ENCODE measurements at regions not wholly inside any gene's neighbourhood (a gene's known extent, or its start where the extent isn't known, plus 50 kb on each side); places are given as distances from the start of the nearest gene placed in this dataset.

- intact Hi-C loops (cut with DNase I), result no loop called here
- DNase-seq (ENCODE audit: low spot score), result no peak
Observed at GRCh38 chr20:11716239-11716944, 201.3 kb upstream of the BTBD3 start.

- intact Hi-C loops (cut with DNase I), result no loop called here
- no peak for DNase-seq (ENCODE audit: low spot score)
Observed at GRCh38 chr20:11716945-11717248, 200.8 kb upstream of the BTBD3 start.

GRCh38 chr20:11717562-11717961 is 200.1 kb upstream of the BTBD3 start:
- intact Hi-C loops (cut with DNase I), result no loop called here
- no peak for DNase-seq (ENCODE audit: low spot score)

- no peak for DNase-seq (ENCODE audit: low spot score)
- intact Hi-C loops (cut with DNase I), result no loop called here
Observed at GRCh38 chr20:11718474-11719094, 199.1 kb upstream of the BTBD3 start.

- DNase-seq (ENCODE audit: low spot score), result no peak
- intact Hi-C loops (cut with DNase I), result no loop called here
Observed at GRCh38 chr20:11719153-11719552, 198.5 kb upstream of the BTBD3 start.

GRCh38 chr20:11721411-11721810 is 196.3 kb upstream of the BTBD3 start:
- no peak for DNase-seq (ENCODE audit: low spot score)

GRCh38 chr20:11724097-11724496 is 193.6 kb upstream of the BTBD3 start:
- intact Hi-C loops (cut with DNase I), result no loop called here
- DNase-seq (ENCODE audit: low spot score), result no peak

More at GRCh38 chr20:11721411-11721810, 196.3 kb upstream of the BTBD3 start:
- intact Hi-C loops (cut with DNase I), result no loop called here

- DNase-seq (ENCODE audit: low spot score), result no peak
- intact Hi-C loops (cut with DNase I), result no loop called here
Observed at GRCh38 chr20:11726026-11726425, 191.7 kb upstream of the BTBD3 start.

- intact Hi-C loops (cut with DNase I), result no loop called here
- DNase-seq (ENCODE audit: low spot score), result no peak
Observed at GRCh38 chr20:11727708-11728107, 190.0 kb upstream of the BTBD3 start.

GRCh38 chr20:11728937-11729336 is 188.8 kb upstream of the BTBD3 start:
- no peak for DNase-seq (ENCODE audit: low spot score)
- intact Hi-C loops (cut with DNase I), result no loop called here

- intact Hi-C loops (cut with DNase I), result no loop called here
- DNase-seq (ENCODE audit: low spot score), result no peak
Observed at GRCh38 chr20:11729806-11730205, 187.9 kb upstream of the BTBD3 start.

GRCh38 chr20:11734431-11734830 is 183.3 kb upstream of the BTBD3 start:
- intact Hi-C loops (cut with DNase I), result no loop called here
- DNase-seq (ENCODE audit: low spot score), result no peak

- intact Hi-C loops (cut with DNase I), result no loop called here
- no peak for DNase-seq (ENCODE audit: low spot score)
Observed at GRCh38 chr20:11738852-11739251, 178.8 kb upstream of the BTBD3 start.

GRCh38 chr20:11740975-11741374 is 176.7 kb upstream of the BTBD3 start:
- DNase-seq (ENCODE audit: low spot score), result no peak
- intact Hi-C loops (cut with DNase I), result no loop called here

GRCh38 chr20:11745145-11745544 is 172.5 kb upstream of the BTBD3 start:
- intact Hi-C loops (cut with DNase I), result no loop called here
- DNase-seq (ENCODE audit: low spot score), result no peak

- intact Hi-C loops (cut with DNase I), result no loop called here
- no peak for DNase-seq (ENCODE audit: low spot score)
Observed at GRCh38 chr20:11748436-11748835, 169.3 kb upstream of the BTBD3 start.

GRCh38 chr20:11752336-11752735 is 165.4 kb upstream of the BTBD3 start:
- intact Hi-C loops (cut with DNase I), result no loop called here
- DNase-seq (ENCODE audit: low spot score), result no peak

- intact Hi-C loops (cut with DNase I), result no loop called here
- DNase-seq (ENCODE audit: low spot score), result no peak
Observed at GRCh38 chr20:11753155-11753554, 164.5 kb upstream of the BTBD3 start.

- no peak for DNase-seq (ENCODE audit: low spot score)
Observed at GRCh38 chr20:11754451-11754850, 163.2 kb upstream of the BTBD3 start.

GRCh38 chr20:11755071-11755841 is 162.4 kb upstream of the BTBD3 start:
- intact Hi-C loops (cut with DNase I), result no loop called here
- DNase-seq (ENCODE audit: low spot score), result no peak

More at GRCh38 chr20:11754451-11754850, 163.2 kb upstream of the BTBD3 start:
- intact Hi-C loops (cut with DNase I), result no loop called here

- DNase-seq (ENCODE audit: low spot score), result no peak
- intact Hi-C loops (cut with DNase I), result no loop called here
Observed at GRCh38 chr20:11761497-11761896, 156.2 kb upstream of the BTBD3 start.

Measured in cardiac septum (tissue), 1 donor.